ENCODE measurements at regions not wholly inside any gene's neighbourhood (a gene's known extent, or its start where the extent isn't known, plus 50 kb on each side); places are given as distances from the start of the nearest gene placed in this dataset.
"Not testable (repeated sequence)": the region's sequence is repeated elsewhere in the genome, so short reads cannot be mapped to it uniquely, and the experiment has no call there.

DNA sequence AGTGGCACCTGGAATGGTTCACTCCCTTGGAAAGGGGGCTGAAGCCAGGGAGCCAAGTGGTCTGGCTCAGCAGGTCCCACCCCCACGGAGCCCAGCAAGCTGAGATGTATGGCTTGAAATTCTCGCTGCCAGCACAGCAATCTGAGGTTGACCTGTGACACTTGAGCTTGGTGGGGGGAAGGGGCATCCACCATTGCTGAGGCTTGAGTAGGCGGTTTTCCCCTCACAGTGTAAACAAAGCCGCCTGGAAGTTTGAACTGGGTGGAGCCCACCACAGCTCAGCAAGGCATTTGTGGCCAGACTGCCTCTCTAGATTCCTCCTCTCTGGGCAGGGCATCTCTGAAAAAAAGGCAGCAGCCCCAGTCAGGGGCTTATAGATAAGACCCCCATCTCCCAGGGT lies 228.2 kb upstream of the CRBN start:
- not testable (repeated sequence) for TF ChIP-seq ZNF274 (IDR thresholded peaks at IDR 0.05; ENCODE audit: low read depth, low read length); YY1 (IDR thresholded peaks at IDR 0.05; ENCODE audit: insufficient read depth, insufficient read length)
